ENCODE measurements at regions not wholly inside any gene's neighbourhood (a gene's known extent, or its start where the extent isn't known, plus 50 kb on each side); places are given as distances from the start of the nearest gene placed in this dataset.

DNA sequence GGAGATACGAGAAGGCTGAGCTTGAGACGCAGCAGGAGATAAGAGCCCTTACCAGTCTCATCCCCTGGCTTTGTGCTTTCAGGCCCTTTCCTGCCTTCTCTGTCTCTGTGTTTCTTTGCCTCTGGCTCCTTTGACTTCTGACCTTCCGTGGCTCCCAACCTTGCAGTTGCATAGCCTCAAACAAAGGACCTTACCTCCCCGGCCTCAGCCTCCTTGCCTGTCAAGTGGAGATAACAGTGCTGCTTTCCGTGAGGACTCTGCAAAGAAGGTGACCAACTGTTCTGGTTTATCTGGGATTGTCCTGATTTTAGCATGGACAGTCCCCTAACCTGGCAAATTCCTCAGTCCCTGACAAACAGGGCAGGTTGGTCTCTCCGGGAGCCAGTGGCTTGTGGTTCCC is 287.8 kb upstream of the MVB12B start:
- TF ChIP-seq POLR2A (IDR thresholded peaks at IDR 0.05; ENCODE audit: low read depth, low read length) (no peak), CTCF (IDR thresholded peaks at IDR 0.05; ENCODE audit: extremely low read depth in 1 of 2, insufficient read depth in 1 of 2, low read depth in 1 of 2, low read length in 2 of 2) (no peak), EZH2 (IDR thresholded peaks at IDR 0.05; ENCODE audit: borderline replicate concordance, low read depth, low read length, severe bottlenecking) (no peak)

Data from endothelial cell of umbilical vein (primary cell).